Fibroblast of lung (primary cell): ENCODE measurements at regions not wholly inside any gene's neighbourhood (a gene's known extent, or its start where the extent isn't known, plus 50 kb on each side); places are given as distances from the start of the nearest gene placed in this dataset.

Experiments used
- DNase-seq, 2 donors: peaks; one replicate each; pipeline versions ENCODE4 v3.0.0 to v3.0.0-alpha.2; 2010; ENCODE audit warnings: low read depth in 2 of 2
- H2AFZ ChIP-seq: 2 replicates; pipeline ENCODE4 v1.5.1; 2012; ENCODE audit warnings: low read length, control low read depth, inconsistent platforms
- H3K27ac ChIP-seq: 2 replicates; pipeline ENCODE4 v1.5.1; 2011; ENCODE audit warnings: low read length, control low read depth; ENCODE audit not compliant: insufficient read depth
- H3K27me3 ChIP-seq: 2 replicates; pipeline ENCODE4 v1.5.1; 2011; ENCODE audit warnings: mild to moderate bottlenecking, low read length; ENCODE audit not compliant: control insufficient read depth, insufficient read depth
- H3K36me3 ChIP-seq: 2 replicates; pipeline ENCODE4 v1.5.1; 2011; ENCODE audit warnings: low read length; ENCODE audit not compliant: control insufficient read depth, insufficient read depth
- H3K4me1 ChIP-seq: 2 replicates; pipeline ENCODE4 v1.5.1; 2011; ENCODE audit warnings: low read length; ENCODE audit not compliant: control insufficient read depth, insufficient read depth; ENCODE audit errors: extremely low read depth
- H3K4me2 ChIP-seq: 2 replicates; pipeline ENCODE4 v1.5.1; 2011; ENCODE audit warnings: low read length, control low read depth; ENCODE audit not compliant: insufficient read depth; ENCODE audit errors: extremely low read depth
- H3K4me3 ChIP-seq, 4 experiments: fragments of 200-600 bp in 1 of 4; sonication (generic) in 1 of 4; replicated peaks in 1 of 4; 2 replicates each; pipeline ENCODE4 v1.5.1; 2011 to 2016; ENCODE audit warnings: low read length in 4 of 4, low read depth in 3 of 4, mild to moderate bottlenecking in 3 of 4, control low read depth in 2 of 4, inconsistent platforms in 1 of 4, mixed read lengths in 1 of 4; ENCODE audit not compliant: insufficient read depth in 1 of 4; ENCODE audit errors: control extremely low read depth in 1 of 4
- H3K79me2 ChIP-seq: 2 replicates; pipeline ENCODE4 v1.5.1; 2012; ENCODE audit warnings: mild to moderate bottlenecking, low read length, inconsistent platforms; ENCODE audit not compliant: control insufficient read depth, insufficient read depth
- H3K9ac ChIP-seq: 2 replicates; pipeline ENCODE4 v1.5.1; 2011; ENCODE audit warnings: mild to moderate bottlenecking, low read length, control low read depth; ENCODE audit not compliant: insufficient read depth
- H3K9me3 ChIP-seq: 2 replicates; pipeline ENCODE4 v1.5.1; 2012; ENCODE audit warnings: low read depth, low read length; ENCODE audit not compliant: control insufficient read depth, insufficient read depth
- H4K20me1 ChIP-seq: 2 replicates; pipeline ENCODE4 v1.5.1; 2011; ENCODE audit warnings: low read length; ENCODE audit not compliant: control insufficient read depth, insufficient read depth; ENCODE audit errors: extremely low read depth
- EZH2 ChIP-seq: IDR thresholded peaks from 2 replicates; pipeline ENCODE4 v1.5.1; 2012; ENCODE audit warnings: low read length, control low read depth, mild to moderate bottlenecking; ENCODE audit errors: missing control alignments
- TF ChIP-seq, protein P1 (sequence below), 2 donors: IDR thresholded peaks in 1 of 2; conservative IDR thresholded peaks in 1 of 2; 1 replicate in 1 of 2; 2 replicates in 1 of 2; pipeline ENCODE4 v1.5.1; 2011 to 2012; ENCODE audit warnings: low read length in 2 of 2, control low read depth in 1 of 2, inconsistent platforms in 1 of 2, low read depth in 1 of 2, mild to moderate bottlenecking in 1 of 2

DNA sequence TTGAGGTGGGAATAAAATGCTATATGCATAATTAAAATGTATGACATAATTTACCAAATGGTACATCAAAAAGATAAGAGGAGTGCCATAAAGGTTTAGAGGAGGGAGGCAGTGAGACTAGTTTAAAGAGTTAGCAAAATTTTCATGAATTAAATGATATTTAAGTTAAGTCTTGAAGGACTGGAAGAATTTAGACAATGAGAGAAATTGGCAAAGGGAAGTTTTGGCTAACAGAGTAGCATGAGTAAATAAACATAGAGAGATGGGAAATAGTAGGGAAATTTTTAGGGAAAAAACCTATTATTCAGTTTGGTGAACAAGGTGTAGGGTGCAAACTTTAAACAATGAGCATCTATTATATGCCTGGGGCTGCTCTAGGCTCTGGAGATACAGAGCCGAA is 68.8 kb downstream of the CAVIN2 start:
- H3K9me3 ChIP-seq = no peaks in the 10 kb centered on the region
- H3K4me1 ChIP-seq = no peaks in the 10 kb centered on the region
- no peak for TF ChIP-seq EZH2
- H3K9ac ChIP-seq = no peak overlapping the region
- no peaks in the 10 kb centered on the region for H3K36me3 ChIP-seq
- H3K79me2 ChIP-seq = no peaks in the 10 kb centered on the region
- peaks cover 3% of the 10 kb centered on the region for H3K27me3 ChIP-seq
- H3K27ac ChIP-seq = no peak overlapping the region
- no peak overlapping the region for H3K4me2 ChIP-seq
- H3K4me3 ChIP-seq = no peak overlapping the region
- DNase-seq = no peak
- H2AFZ ChIP-seq = no peak overlapping the region
- no peaks in the 10 kb centered on the region for H4K20me1 ChIP-seq

DNA sequence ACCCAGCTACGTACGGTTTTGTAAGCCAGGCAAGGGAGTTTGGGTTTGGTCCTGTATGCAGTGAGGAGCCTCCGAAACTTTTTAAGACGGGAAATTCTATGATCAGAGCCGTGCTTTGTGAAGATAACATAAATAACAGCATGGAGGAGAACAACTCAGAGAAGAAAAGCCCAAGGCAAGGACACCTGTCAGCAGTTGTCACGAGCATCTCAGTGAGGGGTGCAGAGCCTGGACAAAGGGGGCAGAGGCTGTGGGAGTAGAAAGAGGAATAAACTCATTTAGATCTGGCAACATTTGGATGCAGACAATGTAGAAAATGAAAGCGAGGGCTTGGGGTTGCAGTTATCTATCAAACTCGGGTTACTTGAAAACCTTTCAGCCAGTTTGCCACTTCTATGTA is 64.5 kb downstream of the CAVIN2 start:
- Histone ChIP-seq H3K27ac (no peak overlapping the region), H3K4me3 (no peak overlapping the region), H3K36me3 (no peaks in the 10 kb centered on the region), H3K79me2 (no peaks in the 10 kb centered on the region), H4K20me1 (no peaks in the 10 kb centered on the region), H3K9ac (no peak overlapping the region), H2AFZ (no peak overlapping the region), H3K4me2 (no peak overlapping the region), H3K27me3 (peaks cover 3% of the 10 kb centered on the region), H3K4me1 (no peaks in the 10 kb centered on the region), H3K9me3 (no peaks in the 10 kb centered on the region)
- TF ChIP-seq, protein P1, sequence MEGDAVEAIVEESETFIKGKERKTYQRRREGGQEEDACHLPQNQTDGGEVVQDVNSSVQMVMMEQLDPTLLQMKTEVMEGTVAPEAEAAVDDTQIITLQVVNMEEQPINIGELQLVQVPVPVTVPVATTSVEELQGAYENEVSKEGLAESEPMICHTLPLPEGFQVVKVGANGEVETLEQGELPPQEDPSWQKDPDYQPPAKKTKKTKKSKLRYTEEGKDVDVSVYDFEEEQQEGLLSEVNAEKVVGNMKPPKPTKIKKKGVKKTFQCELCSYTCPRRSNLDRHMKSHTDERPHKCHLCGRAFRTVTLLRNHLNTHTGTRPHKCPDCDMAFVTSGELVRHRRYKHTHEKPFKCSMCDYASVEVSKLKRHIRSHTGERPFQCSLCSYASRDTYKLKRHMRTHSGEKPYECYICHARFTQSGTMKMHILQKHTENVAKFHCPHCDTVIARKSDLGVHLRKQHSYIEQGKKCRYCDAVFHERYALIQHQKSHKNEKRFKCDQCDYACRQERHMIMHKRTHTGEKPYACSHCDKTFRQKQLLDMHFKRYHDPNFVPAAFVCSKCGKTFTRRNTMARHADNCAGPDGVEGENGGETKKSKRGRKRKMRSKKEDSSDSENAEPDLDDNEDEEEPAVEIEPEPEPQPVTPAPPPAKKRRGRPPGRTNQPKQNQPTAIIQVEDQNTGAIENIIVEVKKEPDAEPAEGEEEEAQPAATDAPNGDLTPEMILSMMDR (conservative IDR thresholded peaks at IDR 0.05 in 1 of 2, IDR thresholded peaks at IDR 0.05 in 1 of 2; ENCODE audit: low read depth in 1 of 2, low read length in 2 of 2) = no peak
- no peak for TF ChIP-seq EZH2
- DNase-seq = no peak

DNA sequence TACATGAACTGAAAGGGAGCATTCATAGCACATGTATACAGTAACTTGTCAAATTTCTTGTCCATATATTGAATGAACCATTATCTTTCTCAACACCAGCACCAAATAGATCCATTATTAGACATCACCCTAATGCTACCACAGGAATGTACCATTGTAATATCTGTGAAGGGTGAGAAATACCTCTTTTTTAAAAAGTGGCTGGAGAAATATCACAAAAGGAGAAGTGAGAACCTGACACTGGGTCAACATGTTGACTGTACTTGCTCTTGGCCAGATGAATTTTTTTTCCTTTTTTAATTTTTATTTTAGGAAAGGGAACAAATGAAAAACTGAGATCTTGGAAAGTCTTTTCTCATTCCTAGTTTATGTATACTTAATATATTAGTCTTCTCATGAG is 63.5 kb downstream of the CAVIN2 start:
- no peak overlapping the region for H3K9ac ChIP-seq
- no peak for TF ChIP-seq EZH2
- TF ChIP-seq, protein P1 (conservative IDR thresholded peaks at IDR 0.05 in 1 of 2, IDR thresholded peaks at IDR 0.05 in 1 of 2; ENCODE audit: low read depth in 1 of 2, low read length in 2 of 2) = no peak
- peaks cover 3% of the 10 kb centered on the region for H3K27me3 ChIP-seq
- H3K4me1 ChIP-seq = no peaks in the 10 kb centered on the region
- H3K4me2 ChIP-seq = no peak overlapping the region
- no peaks in the 10 kb centered on the region for H4K20me1 ChIP-seq
- H3K4me3 ChIP-seq = no peak overlapping the region
- no peak overlapping the region for H2AFZ ChIP-seq
- no peaks in the 10 kb centered on the region for H3K9me3 ChIP-seq
- H3K27ac ChIP-seq = no peak overlapping the region
- peak in 1 of 2 donors; percentile 20 for DNase-seq
- H3K36me3 ChIP-seq = no peaks in the 10 kb centered on the region
- no peaks in the 10 kb centered on the region for H3K79me2 ChIP-seq
